ENCODE measurements at regions not wholly inside any gene's neighbourhood (a gene's known extent, or its start where the extent isn't known, plus 50 kb on each side); places are given as distances from the start of the nearest gene placed in this dataset.
"Not testable (repeated sequence)": the region's sequence is repeated elsewhere in the genome, so short reads cannot be mapped to it uniquely, and the experiment has no call there.

DNA sequence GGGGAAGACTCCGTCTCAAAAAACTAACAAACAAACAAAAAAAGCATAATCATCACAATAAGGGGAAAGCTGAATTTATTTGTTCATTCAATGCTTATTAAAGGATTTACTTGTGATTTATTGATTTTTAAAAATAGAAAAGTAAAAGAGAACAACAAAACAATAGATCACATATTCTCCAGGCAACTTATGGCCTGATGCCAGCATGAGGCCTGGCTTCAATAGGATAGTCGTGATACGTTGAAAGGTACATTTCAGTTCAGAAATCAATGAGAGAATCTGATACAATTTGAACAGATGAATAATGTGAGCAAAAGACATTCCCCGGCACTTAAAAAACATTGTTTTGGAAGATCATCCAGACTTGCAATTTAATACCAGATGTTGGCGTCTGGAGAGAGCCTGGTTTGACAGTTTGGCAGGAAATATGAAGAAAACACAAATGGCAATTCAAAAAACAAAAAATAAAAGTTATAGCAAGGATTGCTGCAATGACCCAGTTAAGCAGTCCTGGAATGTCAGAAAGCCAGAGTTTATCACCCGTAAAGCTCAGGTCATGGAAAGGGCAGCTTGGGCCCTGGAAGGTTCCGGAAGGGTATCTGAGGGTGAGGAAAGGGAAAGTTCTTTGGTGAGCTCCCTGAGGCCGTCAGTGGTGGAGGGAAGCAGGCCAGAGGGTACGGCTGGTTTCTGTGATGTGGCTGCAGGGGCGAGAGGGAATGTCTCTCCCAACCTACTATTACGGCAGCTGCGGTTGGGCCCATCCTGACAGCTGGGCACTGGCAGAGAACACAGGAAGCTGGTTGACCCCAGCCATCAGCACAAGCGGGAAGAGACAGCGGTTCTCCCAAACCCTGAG lies 230.2 kb upstream of the HES1 start:
- no peak for DNase-seq (ENCODE audit: low spot score)

DNA sequence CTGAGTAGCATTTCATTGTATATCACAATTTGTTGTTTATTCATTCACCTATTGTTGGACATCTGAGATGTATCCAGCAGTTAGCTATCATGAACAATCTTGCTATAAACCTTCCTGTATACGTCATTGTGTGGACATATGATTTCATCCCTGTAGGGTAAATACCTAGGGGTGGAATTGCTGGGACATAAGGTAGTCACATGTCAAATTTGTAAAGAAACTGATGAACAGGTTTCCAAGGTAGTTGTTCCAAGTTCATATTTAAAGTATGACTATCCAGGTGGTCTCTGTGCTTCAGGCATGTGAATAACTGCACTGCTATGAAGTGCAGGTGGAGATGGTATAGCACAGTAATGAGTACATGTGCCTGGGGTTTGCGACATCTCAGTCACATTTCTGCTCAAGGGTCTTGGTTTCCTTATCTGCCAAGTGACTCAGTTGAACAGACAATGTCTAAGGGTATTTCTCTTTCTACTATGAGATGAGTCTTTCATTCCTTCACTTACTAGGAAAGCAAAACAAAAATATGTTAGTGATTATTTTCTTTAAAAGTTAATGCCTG lies 229.0 kb upstream of the HES1 start:
- DNase-seq (ENCODE audit: low spot score) = no peak

DNA sequence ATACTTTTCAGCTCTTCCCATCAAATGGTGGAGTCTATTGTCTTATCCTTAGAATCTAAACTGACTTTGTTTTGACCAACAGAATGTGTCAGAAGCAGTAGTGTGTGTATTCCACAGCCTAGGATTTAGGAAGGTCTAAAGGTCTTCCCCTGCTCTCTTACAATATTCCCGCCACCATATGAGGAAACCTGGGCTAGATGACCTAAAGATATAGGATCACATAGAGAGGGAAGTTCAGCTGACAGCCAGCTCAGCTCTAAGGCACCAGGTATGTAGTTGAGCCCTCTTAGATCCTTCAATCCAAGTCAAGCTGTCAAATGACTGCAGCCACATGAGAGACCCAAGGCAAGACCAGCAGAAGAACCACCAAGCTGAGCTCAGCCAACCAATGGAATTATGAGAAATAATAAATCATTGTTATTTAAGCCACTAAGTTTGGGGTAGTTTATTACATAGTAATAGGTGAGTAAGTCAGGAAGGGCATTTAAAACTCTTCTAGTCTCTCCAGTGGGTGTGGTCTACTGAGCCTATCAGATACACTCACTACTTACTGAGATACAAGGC lies 227.7 kb upstream of the HES1 start:
- DNase-seq (ENCODE audit: low spot score) = no peak

DNA sequence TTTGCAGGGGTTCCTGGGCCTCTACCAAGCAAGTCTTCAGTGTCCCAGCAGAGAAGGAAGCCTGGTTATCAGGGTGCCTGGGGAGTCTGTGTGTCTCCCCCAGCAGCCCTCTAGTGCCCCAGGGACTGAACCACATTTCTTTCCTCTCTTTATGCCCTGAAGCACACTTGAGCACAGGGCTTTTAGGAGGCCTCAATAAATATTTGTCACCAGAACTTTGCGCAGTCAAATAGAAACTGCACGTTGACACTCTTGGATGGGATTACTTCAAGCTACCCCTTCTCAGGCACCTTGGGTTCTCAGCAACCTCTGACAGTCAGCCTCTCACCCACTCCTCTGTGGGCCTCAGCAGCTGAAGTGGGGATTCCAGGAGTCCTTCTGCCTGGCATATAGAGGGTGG lies 226.6 kb upstream of the HES1 start:
- DNase-seq (ENCODE audit: low spot score) = no peak

DNA sequence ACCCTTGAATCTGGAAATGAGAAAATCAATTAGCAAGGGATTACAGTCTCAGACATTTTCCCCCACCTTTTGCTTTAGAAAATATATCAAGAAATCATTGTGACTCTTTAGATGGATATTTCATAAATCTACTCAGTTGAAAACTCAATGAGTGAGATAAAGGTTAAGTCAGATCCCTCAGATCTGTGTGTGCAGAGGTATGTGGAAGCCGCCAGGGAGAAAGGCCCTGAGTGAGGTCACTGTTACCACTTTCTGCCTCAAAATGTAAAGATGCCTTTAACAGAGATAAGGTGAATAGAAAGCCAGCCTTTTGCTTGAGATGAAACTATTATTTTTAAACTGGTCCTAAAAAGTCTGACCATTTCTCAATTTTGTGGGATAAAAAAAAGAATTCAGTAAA lies 225.6 kb upstream of the HES1 start:
- no peak for DNase-seq (ENCODE audit: low spot score)

DNA sequence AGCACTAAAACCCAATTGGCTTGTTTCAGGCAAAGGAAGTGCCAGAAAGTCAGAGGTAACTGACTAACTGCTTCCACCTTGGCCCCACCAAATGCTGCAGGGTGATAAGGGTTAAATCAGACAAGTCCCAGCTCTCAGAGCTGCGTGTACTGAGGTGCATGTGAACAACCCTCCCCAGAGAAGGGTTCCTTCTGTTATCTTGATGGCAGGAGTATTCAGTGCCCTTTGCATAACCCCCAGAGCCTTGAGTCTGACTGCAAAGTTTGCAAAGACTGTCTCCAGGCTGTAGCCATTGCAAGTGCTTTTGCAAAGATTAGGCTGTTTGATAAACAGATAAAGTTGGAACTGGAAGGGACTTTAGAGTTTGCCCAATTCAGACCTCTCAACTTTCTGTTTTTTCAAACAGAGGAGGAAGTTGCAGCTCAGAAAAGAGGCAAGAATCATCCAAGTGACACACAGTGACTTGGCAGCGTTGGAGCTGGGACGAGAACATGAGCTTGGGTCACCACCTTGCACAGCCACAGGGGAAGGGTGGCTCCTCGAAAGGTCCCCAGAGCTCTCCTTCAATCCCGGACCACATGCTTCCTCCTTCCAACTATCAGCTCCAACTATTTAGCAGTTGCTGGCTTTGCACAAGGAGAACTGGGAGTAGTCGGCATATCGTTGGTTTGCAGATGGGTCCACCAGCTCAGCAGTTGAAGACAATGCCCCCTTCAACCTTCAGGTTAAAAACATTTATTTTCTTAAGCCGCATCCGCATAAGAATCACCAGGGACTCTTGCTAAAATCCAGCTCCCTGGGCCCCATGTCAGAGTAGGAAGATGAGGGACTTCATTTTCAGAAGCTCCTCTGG lies 224.8 kb upstream of the HES1 start:
- DNase-seq (ENCODE audit: low spot score) = no peak

DNA sequence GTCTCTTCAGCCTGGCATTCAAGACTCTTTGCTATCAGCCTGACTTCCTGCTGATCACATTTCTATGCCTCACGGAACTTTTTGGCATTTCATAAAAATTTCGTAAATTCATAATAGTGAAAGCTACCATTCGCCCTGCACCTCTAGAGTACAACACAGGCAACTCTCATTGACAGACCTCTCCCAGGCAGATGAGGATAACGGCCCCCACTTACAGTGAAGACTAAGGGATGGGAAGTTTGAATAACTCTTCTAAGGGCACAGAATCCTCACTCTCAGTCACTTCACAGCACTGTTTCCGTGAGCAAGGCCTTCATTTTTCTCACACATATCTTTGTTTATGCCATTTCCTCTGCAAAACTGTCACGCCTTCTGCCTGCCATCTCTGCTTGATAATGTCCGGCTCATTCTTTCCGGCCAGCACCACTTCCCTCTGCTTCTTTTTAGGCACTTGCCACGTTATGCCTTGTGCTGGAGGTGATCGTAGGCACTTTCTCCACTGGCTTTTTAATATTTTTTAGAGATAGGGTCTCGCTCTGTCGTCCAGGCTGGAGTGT lies 224.1 kb upstream of the HES1 start:
- no peak for DNase-seq (ENCODE audit: low spot score)

DNA sequence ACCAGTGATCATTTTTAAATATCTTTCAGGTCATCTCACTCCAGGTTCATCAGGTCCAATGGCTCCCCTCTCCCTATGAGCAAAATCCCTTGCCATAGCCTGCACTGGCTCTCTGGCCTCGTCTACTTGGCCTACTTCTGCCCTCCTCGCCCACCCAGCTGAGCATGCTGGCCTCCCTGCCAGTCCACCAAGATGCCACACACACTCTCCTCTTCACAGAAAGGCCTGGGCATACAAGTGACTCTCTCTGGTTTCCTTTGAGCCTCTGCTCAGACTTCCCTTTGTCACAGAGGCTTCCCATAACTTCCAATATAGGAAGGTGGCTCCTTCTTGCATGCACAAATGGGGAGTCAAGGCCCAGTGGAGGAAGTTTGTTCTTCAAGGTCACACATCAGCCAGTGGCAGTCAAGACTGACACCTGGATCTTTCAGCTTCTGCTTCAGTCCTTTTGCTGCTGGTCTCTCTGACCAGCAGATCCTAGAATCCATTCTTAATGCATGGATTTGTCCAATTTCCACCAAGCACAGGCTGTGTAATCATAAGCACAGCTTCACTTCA lies 223.2 kb upstream of the HES1 start:
- no peak for DNase-seq (ENCODE audit: low spot score)

DNA sequence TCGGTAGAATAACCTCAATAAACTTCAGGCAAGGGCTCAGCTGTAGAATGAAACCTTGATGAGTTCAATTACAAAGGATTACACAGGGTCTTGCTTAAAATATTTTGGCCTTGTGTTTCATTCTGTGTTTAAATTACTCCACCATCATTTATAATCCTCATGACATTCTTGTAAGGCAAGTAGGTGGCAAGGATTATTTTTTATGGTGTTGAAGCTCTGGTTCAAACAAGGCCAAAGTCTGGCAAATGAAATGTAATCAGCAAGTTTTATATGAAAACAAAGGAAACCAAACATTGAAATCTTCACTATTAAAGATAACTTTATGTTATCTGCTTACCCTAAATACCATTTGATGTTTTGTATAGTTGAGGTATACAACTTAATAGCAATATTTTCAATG lies 221.3 kb upstream of the HES1 start:
- DNase-seq (ENCODE audit: low spot score) = no peak

DNA sequence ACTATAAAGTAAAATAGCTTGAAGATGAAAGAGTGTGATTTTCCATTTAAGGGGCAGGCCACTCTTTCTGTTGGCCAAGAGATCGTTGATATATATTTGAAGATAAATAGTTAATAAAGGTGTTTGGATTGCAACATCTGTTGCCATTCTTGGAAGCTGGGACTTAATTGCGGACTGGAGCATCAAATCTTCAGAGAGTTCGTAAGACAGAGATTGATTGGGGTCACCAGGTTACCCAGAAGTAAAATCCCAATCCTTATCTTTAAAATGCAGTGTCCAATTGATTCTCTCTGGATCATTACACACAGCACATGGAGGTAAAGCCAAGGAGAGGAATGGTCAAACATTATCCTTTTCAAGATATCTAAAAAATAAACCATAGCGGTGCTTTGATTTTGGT lies 220.8 kb upstream of the HES1 start:
- DNase-seq (ENCODE audit: low spot score) = no peak

DNA sequence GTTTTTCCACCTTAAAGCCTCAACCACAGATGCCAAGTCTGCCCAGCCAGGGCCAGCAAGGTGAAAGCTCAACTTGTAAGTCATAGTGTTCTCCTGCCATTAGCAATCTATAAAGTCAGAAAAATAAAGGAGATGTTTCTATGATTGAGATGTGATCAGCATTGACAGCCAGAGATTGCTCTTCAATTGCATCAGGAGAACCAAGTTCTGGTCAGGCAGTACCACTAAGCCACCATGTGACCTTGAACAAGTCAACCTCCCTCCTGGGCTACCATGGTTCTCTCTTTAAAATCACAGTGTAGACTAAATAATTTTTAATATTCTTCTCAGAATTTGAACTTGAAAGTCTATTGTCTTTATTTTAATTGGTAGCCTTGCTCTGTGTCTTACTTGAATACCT lies 220.3 kb upstream of the HES1 start:
- no peak for DNase-seq (ENCODE audit: low spot score)

DNA sequence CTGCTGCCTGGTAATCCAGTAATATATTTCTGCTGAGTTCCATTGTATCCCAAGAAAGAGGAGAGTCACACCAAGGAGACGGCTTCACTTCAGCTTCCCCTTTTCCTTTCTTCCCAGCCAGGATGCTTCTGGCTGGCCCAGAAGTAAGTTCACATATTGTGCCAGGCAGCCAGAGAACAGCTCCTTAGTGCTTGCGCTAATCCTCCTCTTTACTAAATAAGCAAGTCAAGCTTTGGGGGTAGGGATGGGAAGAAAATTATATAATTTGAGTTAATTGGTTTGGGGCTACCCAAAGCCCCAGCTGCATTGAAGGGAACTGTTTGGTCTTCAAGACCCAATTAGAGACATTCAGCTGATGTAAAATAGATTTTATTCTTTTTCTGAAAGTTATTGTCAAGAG lies 218.8 kb upstream of the HES1 start:
- no peak for DNase-seq (ENCODE audit: low spot score)

DNA sequence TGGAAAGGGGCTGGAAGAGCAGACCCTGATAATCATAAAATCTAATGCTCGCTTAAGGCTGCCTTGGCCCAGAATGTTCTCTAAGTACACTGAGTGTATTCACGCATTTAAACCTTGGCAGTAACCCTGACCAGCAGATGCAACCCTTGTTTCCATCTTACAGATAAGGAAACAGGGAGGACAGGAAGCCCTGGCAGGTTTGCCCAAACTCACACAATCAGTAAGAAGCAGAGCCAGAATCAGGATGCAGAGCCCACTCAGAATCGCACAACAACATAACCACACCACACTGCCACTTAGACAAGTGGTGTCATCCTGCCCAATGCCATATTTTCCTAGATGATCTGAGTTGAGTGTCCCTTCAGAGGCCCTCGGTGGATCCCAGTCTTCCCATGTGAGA lies 214.5 kb upstream of the HES1 start:
- DNase-seq (ENCODE audit: low spot score) = no peak

DNA sequence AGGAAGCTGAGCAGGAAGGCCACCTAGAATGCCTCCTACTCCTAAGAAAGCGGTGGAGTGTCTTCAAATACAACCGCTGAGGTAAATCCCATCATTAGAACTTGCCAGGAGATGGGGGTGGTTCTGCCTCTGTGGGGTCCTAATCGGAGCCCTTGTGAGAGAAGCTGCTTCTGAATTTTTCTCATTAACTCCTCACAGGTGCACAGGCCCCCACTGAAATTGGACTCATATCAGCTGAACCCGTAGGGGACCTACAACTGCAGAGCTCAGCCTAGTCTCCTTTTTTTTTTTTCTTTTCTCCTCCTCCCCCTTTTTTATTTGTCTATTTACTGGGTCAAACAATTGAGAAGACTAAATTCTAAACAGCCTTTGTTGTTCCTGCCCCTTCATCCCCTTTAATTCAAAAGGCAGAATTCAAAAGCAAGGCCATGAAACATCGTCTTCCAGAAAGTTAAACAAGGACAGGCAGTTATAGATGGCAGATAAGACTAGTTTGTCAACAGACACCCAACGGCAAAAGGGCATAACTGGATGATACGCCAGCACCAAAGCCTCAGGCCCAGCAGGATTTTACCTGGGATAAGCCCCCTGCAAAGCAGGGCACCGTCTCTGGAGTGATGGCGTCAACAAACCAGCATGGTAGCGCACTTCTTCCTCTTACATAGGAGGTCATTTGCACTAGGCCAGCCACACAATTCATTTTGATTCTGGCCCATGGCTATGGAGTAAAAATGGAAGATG lies 213.7 kb upstream of the HES1 start:
- no peak for DNase-seq (ENCODE audit: low spot score)

DNA sequence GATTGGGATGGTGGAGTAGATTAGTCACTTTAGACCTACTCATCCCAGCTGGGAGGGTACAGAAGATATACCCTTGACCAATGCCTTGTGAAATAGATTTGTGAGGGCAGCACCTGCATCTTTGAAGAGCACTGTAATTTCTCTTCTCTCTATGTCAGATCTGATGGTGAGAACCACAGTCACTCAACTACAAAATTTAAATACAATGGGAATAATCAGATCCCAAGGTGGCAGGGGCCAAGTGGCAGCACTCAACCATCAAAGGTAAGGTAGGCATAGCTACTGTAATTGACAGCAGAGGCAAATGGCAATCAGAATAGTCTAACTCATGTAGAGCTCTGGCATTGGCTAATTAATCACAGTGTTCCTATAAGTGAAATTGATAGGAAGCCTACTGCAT lies 212.0 kb upstream of the HES1 start:
- not testable (repeated sequence) for DNase-seq (ENCODE audit: low spot score)

DNA sequence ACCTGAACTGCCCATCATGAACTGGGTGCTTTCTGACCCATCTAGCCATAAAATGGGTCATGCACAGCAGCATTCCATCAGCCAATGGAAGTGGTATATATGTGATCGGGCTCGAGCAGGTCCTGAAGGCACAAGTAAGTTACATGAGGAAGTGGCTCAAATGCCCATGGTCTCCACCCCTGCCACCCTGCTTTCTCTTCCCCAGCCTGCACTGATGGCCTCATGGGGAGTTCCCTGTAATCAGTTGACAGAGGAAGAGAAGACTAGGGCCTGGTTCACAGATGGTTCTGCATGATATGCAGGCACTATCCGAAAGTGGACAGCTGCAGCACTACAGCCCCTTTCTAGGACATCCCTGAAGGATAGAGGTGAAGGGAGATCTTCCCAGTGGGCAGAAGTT lies 209.9 kb upstream of the HES1 start:
- DNase-seq (ENCODE audit: low spot score) = not testable (repeated sequence)

DNA sequence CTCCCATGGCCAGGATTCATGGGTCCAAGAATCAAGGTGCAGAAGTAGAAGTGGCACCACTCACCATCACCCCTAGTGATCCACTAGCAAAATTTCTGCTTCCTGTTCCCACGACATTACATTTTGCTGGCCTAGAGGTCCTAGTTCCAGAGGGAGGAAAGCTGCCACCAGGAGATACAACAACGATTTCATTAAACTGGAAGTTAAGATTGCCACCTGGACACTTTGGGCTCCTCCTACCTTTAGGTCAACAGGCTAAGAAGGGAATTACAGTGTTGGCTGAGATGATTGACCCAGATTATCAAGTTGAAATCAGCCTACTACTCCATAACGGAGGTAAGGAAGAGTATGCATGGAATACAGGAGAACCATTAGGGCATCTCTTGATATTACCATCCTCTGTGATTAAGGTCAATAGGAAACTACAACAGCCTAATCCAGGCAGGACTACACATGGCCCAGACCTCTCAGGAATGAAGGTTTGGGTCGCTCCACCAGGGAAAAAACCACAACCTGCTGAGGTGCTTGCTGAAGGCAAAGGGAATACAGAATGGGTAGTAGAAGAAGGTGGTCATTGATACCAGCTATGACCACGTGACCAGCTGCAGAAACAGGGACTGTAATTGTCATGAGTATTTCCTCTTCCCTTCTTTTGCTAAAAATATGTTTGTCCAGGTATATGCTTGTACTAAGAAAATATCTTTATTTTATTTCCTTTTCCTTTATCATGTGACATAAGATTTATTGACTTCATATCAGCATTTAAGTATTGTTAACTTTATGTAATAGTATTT lies 208.3 kb upstream of the HES1 start:
- not testable (repeated sequence) for DNase-seq (ENCODE audit: low spot score)

DNA sequence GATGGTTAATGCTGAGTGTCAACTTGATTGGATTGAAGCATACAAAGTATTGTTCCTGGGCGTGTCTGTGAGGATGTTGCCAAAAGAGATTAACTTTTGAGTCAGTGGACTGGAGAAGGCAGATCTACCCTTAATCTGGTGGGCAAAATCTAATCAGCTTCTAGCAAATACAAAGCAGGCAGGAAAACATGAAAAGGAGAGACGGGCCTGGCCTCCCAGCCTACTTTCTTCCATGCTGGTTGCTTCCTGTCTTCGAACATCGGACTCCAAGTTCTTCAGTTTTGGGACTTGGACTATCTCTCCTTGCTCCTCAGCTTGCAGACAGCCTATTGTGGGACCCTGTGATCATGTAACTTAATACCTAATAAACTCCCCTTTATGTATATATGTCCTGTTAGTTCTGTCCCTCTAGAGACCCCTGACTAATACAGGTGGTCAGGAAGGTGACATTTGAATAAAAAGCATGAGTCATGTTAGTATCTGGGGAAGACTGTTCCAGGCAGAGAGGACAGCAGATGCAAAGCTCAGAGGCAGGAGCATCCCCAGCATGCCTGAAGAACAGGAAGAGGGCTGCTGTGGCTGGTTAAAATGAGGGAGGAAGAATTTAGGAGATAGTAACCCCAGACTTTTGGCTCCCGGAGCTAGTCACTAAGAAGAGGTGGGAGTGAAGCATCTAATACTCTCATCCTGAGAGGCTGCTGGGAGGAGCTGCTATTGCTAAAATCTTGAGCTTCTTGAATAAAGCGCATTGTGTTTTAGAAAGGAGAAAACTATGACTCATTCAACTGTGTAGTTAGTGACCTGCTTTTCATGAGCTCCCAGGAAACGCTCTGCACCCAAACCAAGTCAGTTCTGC lies 207.4 kb upstream of the HES1 start:
- no peak for DNase-seq (ENCODE audit: low spot score)

DNA sequence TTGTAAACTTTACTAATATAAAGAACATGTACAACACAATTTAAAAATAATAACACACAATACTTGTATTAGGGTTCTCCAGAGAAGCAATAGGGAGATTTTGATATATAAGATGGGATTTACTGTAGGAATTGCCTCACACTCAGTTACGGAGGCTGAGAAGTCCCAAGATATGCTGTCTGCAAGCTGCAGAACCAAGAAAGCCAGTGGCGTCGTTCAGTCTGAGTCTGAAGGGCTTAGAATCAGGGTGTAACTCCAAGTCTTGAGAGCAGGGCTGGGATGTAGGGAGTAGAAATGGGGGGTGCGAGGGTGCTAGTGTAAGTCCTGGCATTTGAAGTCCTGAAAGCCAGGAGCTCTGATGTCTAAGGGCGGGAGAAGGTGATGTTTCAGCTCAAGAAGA lies 206.6 kb upstream of the HES1 start:
- DNase-seq (ENCODE audit: low spot score) = no peak

Data from NAMALWA (cell line).